ENCODE measurements at regions not wholly inside any gene's neighbourhood (a gene's known extent, or its start where the extent isn't known, plus 50 kb on each side); places are given as distances from the start of the nearest gene placed in this dataset.

GRCh38 chr12:58720421-58720820 lies 199.9 kb downstream of the LRIG3 start:
- ChIA-PET RAD21 (ENCODE audit: low non-redundant PET in 1 of 2, low total read pairs in 2 of 2, uncharacterized antibody in 2 of 2, unreplicated experiment in 2 of 2) (no interaction called here), POLR2A (no interaction called here)
- H3K27ac ChIP-seq (ENCODE audit: low read depth, low read length) = no peak overlapping the region

GRCh38 chr12:58725400-58726105 lies 194.8 kb downstream of the LRIG3 start:
- RAD21 ChIA-PET (ENCODE audit: low non-redundant PET in 1 of 2, low total read pairs in 2 of 2, uncharacterized antibody in 2 of 2, unreplicated experiment in 2 of 2) = no interaction called here
- TF ChIP-seq POLR2AphosphoS5 (IDR thresholded peaks at IDR 0.05; ENCODE audit: low read depth, low read length) (no peak), RAD21 (IDR thresholded peaks at IDR 0.05; ENCODE audit: low read depth) (no peak), ATF3 (IDR thresholded peaks at IDR 0.05) (no peak), ZBTB33 (IDR thresholded peaks at IDR 0.05; ENCODE audit: extremely low read depth, insufficient replicate concordance, low read length) (no peak), POLR2A (IDR thresholded peaks at IDR 0.05; ENCODE audit: borderline replicate concordance, extremely low read depth, insufficient read depth, insufficient read length) (no peak), FOSL1 (IDR thresholded peaks at IDR 0.05; ENCODE audit: low read depth) (no peak), YY1 (IDR thresholded peaks at IDR 0.05; ENCODE audit: extremely low read depth, insufficient replicate concordance, low read depth, low read length) (no peak), EZH2 (IDR thresholded peaks at IDR 0.05) (no peak), ZNF274 (IDR thresholded peaks at IDR 0.05; ENCODE audit: low read depth, low read length) (no peak), SP1 (IDR thresholded peaks at IDR 0.05; ENCODE audit: low read depth) (no peak), MAX (IDR thresholded peaks at IDR 0.05) (no peak)

More at GRCh38 chr12:58720421-58720820, 199.9 kb downstream of the LRIG3 start:
- Histone ChIP-seq H3K9me2 (ENCODE audit: insufficient read depth) (no peaks in the 10 kb centered on the region), H3K4me2 (ENCODE audit: low read length) (no peak overlapping the region), H3K27me3 (ENCODE audit: insufficient read depth, low read length) (no peaks in the 10 kb centered on the region), H3K36me3 (ENCODE audit: control insufficient read depth in 1 of 2, insufficient read depth in 2 of 2, low read length in 2 of 2) (no peaks in the 10 kb centered on the region), H2AFZ (ENCODE audit: low read depth, low read length, poor library complexity, severe bottlenecking) (peak overlapping the region; percentile 56), H3K79me2 (ENCODE audit: insufficient read depth, low read length) (no peaks in the 10 kb centered on the region), H3K4me1 (ENCODE audit: control insufficient read depth in 1 of 2, insufficient read depth in 2 of 2, low read length in 2 of 2) (no peaks in the 10 kb centered on the region), H3K9me3 (ENCODE audit: control insufficient read depth in 1 of 2, insufficient read depth in 1 of 2, low read depth in 1 of 2, low read length in 2 of 2) (no peaks in the 10 kb centered on the region), H4K20me1 (ENCODE audit: insufficient read depth) (no peaks in the 10 kb centered on the region), H3K9ac (ENCODE audit: low read length) (no peak overlapping the region), H3K4me3 (replicated peaks in 1 of 2; ENCODE audit: low read depth in 1 of 2, low read length in 2 of 2) (no peak overlapping the region)
- no peak for DNase-seq (ENCODE audit: low read depth, low spot score)
- CTCF ChIA-PET = no interaction called here
- TF ChIP-seq POLR2A (IDR thresholded peaks at IDR 0.05; ENCODE audit: borderline replicate concordance, extremely low read depth, insufficient read depth, insufficient read length) (no peak), ZBTB33 (IDR thresholded peaks at IDR 0.05; ENCODE audit: extremely low read depth, insufficient replicate concordance, low read length) (no peak), ZNF274 (IDR thresholded peaks at IDR 0.05; ENCODE audit: low read depth, low read length) (no peak), ELF1 (IDR thresholded peaks at IDR 0.05; ENCODE audit: borderline replicate concordance, low read depth) (no peak), RAD21 (IDR thresholded peaks at IDR 0.05; ENCODE audit: low read depth) (no peak)
- ATAC-seq = no peak
- intact Hi-C loops (cut with micrococcal nuclease) = no loop called here
- BruUV-seq (replicated peaks) = no TSS peak

More at GRCh38 chr12:58725400-58726105, 194.8 kb downstream of the LRIG3 start:
- no peak overlapping the region for H3K4me2 ChIP-seq (ENCODE audit: low read length)
- CTCF ChIA-PET = no interaction called here
- H3K9me3 ChIP-seq (ENCODE audit: control insufficient read depth in 1 of 2, insufficient read depth in 1 of 2, low read depth in 1 of 2, low read length in 2 of 2) = no peaks in the 10 kb centered on the region
- ATAC-seq (no peak), DNase-seq (ENCODE audit: low read depth, low spot score) (no peak)
- no peaks in the 10 kb centered on the region for H4K20me1 ChIP-seq (ENCODE audit: insufficient read depth)
- POLR2A ChIA-PET = no interaction called here
- no peak overlapping the region for H3K9ac ChIP-seq (ENCODE audit: low read length)
- BruUV-seq (replicated peaks) = no TSS peak
- H3K4me1 ChIP-seq (ENCODE audit: control insufficient read depth in 1 of 2, insufficient read depth in 2 of 2, low read length in 2 of 2) = no peaks in the 10 kb centered on the region
- no peak overlapping the region for H2AFZ ChIP-seq (ENCODE audit: low read depth, low read length, poor library complexity, severe bottlenecking)
- H3K27me3 ChIP-seq (ENCODE audit: insufficient read depth, low read length) = no peaks in the 10 kb centered on the region
- H3K4me3 ChIP-seq (replicated peaks in 1 of 2; ENCODE audit: low read depth in 1 of 2, low read length in 2 of 2) = no peak overlapping the region
- no peak overlapping the region for H3K27ac ChIP-seq (ENCODE audit: low read depth, low read length)
- no peaks in the 10 kb centered on the region for H3K9me2 ChIP-seq (ENCODE audit: insufficient read depth)
- H3K79me2 ChIP-seq (ENCODE audit: insufficient read depth, low read length) = no peaks in the 10 kb centered on the region
- intact Hi-C loops (cut with micrococcal nuclease) = no loop called here
- no peaks in the 10 kb centered on the region for H3K36me3 ChIP-seq (ENCODE audit: control insufficient read depth in 1 of 2, insufficient read depth in 2 of 2, low read length in 2 of 2)
